ENCODE measurements at regions not wholly inside any gene's neighbourhood (a gene's known extent, or its start where the extent isn't known, plus 50 kb on each side); places are given as distances from the start of the nearest gene placed in this dataset.

DNA sequence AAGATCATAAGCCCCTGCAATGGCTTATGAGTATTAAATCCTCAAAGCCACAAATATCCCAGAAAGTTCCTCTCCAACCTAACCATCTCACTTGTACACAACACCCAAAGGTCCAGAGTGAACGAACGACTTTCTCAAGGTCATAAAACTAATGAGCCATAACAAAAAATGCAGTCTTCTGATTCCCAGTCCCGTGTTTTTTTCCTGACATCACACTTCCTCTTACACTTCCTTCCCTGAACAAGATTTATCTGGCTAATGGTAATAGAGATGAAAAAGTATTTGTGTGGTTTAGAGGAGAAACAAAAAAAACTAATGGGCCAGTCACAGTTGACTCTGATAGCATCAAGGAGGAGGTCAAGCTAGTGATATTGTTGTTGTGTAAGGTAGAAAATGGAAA, 99.5 kb upstream of the KLHL13 start (continued):
- TF ChIP-seq, protein P1, sequence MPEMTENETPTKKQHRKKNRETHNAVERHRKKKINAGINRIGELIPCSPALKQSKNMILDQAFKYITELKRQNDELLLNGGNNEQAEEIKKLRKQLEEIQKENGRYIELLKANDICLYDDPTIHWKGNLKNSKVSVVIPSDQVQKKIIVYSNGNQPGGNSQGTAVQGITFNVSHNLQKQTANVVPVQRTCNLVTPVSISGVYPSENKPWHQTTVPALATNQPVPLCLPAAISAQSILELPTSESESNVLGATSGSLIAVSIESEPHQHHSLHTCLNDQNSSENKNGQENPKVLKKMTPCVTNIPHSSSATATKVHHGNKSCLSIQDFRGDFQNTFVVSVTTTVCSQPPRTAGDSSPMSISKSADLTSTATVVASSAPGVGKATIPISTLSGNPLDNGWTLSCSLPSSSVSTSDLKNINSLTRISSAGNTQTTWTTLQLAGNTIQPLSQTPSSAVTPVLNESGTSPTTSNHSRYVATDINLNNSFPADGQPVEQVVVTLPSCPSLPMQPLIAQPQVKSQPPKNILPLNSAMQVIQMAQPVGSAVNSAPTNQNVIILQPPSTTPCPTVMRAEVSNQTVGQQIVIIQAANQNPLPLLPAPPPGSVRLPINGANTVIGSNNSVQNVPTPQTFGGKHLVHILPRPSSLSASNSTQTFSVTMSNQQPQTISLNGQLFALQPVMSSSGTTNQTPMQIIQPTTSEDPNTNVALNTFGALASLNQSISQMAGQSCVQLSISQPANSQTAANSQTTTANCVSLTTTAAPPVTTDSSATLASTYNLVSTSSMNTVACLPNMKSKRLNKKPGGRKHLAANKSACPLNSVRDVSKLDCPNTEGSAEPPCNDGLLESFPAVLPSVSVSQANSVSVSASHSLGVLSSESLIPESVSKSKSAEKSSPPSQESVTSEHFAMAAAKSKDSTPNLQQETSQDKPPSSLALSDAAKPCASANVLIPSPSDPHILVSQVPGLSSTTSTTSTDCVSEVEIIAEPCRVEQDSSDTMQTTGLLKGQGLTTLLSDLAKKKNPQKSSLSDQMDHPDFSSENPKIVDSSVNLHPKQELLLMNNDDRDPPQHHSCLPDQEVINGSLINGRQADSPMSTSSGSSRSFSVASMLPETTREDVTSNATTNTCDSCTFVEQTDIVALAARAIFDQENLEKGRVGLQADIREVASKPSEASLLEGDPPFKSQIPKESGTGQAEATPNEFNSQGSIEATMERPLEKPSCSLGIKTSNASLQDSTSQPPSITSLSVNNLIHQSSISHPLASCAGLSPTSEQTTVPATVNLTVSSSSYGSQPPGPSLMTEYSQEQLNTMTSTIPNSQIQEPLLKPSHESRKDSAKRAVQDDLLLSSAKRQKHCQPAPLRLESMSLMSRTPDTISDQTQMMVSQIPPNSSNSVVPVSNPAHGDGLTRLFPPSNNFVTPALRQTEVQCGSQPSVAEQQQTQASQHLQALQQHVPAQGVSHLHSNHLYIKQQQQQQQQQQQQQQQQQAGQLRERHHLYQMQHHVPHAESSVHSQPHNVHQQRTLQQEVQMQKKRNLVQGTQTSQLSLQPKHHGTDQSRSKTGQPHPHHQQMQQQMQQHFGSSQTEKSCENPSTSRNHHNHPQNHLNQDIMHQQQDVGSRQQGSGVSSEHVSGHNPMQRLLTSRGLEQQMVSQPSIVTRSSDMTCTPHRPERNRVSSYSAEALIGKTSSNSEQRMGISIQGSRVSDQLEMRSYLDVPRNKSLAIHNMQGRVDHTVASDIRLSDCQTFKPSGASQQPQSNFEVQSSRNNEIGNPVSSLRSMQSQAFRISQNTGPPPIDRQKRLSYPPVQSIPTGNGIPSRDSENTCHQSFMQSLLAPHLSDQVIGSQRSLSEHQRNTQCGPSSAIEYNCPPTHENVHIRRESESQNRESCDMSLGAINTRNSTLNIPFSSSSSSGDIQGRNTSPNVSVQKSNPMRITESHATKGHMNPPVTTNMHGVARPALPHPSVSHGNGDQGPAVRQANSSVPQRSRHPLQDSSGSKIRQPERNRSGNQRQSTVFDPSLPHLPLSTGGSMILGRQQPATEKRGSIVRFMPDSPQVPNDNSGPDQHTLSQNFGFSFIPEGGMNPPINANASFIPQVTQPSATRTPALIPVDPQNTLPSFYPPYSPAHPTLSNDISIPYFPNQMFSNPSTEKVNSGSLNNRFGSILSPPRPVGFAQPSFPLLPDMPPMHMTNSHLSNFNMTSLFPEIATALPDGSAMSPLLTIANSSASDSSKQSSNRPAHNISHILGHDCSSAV (CRISPR knock-in tag; IDR thresholded peaks at IDR 0.05; ENCODE audit: borderline replicate concordance): no peak
- TF ChIP-seq SP4 (CRISPR knock-in tag; IDR thresholded peaks at IDR 0.05) (no peak), ZNF138 (CRISPR knock-in tag; IDR thresholded peaks at IDR 0.05; ENCODE audit: low read depth) (no peak), GPN1 (CRISPR knock-in tag; IDR thresholded peaks at IDR 0.05; ENCODE audit: borderline replicate concordance) (no peak), ZC3H4 (CRISPR knock-in tag; IDR thresholded peaks at IDR 0.05; ENCODE audit: borderline replicate concordance) (no peak), ZNF670 (CRISPR knock-in tag; IDR thresholded peaks at IDR 0.05; ENCODE audit: borderline replicate concordance) (no peak)
- TF ChIP-seq, protein P2, sequence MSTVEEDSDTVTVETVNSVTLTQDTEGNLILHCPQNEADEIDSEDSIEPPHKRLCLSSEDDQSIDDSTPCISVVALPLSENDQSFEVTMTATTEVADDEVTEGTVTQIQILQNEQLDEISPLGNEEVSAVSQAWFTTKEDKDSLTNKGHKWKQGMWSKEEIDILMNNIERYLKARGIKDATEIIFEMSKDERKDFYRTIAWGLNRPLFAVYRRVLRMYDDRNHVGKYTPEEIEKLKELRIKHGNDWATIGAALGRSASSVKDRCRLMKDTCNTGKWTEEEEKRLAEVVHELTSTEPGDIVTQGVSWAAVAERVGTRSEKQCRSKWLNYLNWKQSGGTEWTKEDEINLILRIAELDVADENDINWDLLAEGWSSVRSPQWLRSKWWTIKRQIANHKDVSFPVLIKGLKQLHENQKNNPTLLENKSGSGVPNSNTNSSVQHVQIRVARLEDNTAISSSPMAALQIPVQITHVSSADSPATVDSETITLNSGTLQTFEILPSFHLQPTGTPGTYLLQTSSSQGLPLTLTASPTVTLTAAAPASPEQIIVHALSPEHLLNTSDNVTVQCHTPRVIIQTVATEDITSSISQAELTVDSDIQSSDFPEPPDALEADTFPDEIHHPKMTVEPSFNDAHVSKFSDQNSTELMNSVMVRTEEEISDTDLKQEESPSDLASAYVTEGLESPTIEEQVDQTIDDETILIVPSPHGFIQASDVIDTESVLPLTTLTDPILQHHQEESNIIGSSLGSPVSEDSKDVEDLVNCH (CRISPR knock-in tag; IDR thresholded peaks at IDR 0.05): no peak
- TF ChIP-seq, protein P3, sequence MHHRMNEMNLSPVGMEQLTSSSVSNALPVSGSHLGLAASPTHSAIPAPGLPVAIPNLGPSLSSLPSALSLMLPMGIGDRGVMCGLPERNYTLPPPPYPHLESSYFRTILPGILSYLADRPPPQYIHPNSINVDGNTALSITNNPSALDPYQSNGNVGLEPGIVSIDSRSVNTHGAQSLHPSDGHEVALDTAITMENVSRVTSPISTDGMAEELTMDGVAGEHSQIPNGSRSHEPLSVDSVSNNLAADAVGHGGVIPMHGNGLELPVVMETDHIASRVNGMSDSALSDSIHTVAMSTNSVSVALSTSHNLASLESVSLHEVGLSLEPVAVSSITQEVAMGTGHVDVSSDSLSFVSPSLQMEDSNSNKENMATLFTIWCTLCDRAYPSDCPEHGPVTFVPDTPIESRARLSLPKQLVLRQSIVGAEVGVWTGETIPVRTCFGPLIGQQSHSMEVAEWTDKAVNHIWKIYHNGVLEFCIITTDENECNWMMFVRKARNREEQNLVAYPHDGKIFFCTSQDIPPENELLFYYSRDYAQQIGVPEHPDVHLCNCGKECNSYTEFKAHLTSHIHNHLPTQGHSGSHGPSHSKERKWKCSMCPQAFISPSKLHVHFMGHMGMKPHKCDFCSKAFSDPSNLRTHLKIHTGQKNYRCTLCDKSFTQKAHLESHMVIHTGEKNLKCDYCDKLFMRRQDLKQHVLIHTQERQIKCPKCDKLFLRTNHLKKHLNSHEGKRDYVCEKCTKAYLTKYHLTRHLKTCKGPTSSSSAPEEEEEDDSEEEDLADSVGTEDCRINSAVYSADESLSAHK (CRISPR knock-in tag; IDR thresholded peaks at IDR 0.05; ENCODE audit: borderline replicate concordance): no peak
- TF ChIP-seq, protein P4, sequence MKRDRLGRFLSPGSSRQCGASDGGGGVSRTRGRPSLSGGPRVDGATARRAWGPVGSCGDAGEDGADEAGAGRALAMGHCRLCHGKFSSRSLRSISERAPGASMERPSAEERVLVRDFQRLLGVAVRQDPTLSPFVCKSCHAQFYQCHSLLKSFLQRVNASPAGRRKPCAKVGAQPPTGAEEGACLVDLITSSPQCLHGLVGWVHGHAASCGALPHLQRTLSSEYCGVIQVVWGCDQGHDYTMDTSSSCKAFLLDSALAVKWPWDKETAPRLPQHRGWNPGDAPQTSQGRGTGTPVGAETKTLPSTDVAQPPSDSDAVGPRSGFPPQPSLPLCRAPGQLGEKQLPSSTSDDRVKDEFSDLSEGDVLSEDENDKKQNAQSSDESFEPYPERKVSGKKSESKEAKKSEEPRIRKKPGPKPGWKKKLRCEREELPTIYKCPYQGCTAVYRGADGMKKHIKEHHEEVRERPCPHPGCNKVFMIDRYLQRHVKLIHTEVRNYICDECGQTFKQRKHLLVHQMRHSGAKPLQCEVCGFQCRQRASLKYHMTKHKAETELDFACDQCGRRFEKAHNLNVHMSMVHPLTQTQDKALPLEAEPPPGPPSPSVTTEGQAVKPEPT (CRISPR knock-in tag; IDR thresholded peaks at IDR 0.05; ENCODE audit: low read depth): no peak
- TF ChIP-seq, protein P5, sequence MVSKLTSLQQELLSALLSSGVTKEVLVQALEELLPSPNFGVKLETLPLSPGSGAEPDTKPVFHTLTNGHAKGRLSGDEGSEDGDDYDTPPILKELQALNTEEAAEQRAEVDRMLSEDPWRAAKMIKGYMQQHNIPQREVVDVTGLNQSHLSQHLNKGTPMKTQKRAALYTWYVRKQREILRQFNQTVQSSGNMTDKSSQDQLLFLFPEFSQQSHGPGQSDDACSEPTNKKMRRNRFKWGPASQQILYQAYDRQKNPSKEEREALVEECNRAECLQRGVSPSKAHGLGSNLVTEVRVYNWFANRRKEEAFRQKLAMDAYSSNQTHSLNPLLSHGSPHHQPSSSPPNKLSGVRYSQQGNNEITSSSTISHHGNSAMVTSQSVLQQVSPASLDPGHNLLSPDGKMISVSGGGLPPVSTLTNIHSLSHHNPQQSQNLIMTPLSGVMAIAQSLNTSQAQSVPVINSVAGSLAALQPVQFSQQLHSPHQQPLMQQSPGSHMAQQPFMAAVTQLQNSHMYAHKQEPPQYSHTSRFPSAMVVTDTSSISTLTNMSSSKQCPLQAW (CRISPR knock-in tag; IDR thresholded peaks at IDR 0.05): no peak
- TF ChIP-seq, protein P6, sequence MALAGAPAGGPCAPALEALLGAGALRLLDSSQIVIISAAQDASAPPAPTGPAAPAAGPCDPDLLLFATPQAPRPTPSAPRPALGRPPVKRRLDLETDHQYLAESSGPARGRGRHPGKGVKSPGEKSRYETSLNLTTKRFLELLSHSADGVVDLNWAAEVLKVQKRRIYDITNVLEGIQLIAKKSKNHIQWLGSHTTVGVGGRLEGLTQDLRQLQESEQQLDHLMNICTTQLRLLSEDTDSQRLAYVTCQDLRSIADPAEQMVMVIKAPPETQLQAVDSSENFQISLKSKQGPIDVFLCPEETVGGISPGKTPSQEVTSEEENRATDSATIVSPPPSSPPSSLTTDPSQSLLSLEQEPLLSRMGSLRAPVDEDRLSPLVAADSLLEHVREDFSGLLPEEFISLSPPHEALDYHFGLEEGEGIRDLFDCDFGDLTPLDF (CRISPR knock-in tag; IDR thresholded peaks at IDR 0.05): no peak

All from HepG2 (cell line).